K562 (cell line): ENCODE measurements at regions not wholly inside any gene's neighbourhood (a gene's known extent, or its start where the extent isn't known, plus 50 kb on each side); places are given as distances from the start of the nearest gene placed in this dataset.

Experiments used
- ATAC-seq: fragments of 200-7000 bp; cut with Tn5 transposase; 3 replicates; pipeline ENCODE4 v1.9.1; 2020; ENCODE audit warnings: moderate library complexity
- BruUV-seq: library from RNA; stranded (reverse); fragments of 400-500 nt; replicated peaks from 2 replicates; lab custom pipeline; 2021; lab: Mats Ljungman, UMichigan
- CTCF ChIA-PET: fragments of 300-600 bp; formaldehyde crosslinking; extraction: SDS; loops from one replicate; lab custom pipeline; 2021; ENCODE audit warnings: low intra/inter-chr PET ratio; lab: Yijun Ruan, JAX
- POLR2A ChIA-PET: fragments of 300-600, 350-650 bp; sonication (Branson Sonifier 250); formaldehyde crosslinking; extraction: SDS; loops from one replicate; lab custom pipeline; 2021; ENCODE audit warnings: antibody characterized with exemption, inconsistent platforms; lab: Yijun Ruan, JAX
- DNase-seq, 4 experiments: peaks; one replicate each; pipeline versions ENCODE4 v3.0.0 to v3.0.0-alpha.2; 2011 to 2018; ENCODE audit warnings: low spot score in 3 of 4, mixed read lengths in 3 of 4; ENCODE audit errors: extremely low read depth in 1 of 4
- FAIRE-seq: peaks from 2 replicates; lab custom pipeline; 2011; peaks lifted over from hg19 to GRCh38; lab: Jason Lieb, UNC
- H2AFZ ChIP-seq: 2 replicates; pipeline ENCODE4 v1.6.0; 2011; ENCODE audit warnings: low read depth, low read length, control low read depth, inconsistent platforms
- H3K27ac ChIP-seq: fragments of 200-600 bp; 3 replicates; pipeline ENCODE4 v1.8.0; 2011; ENCODE audit warnings: low read depth, mild to moderate bottlenecking, control low read depth, inconsistent platforms, low read length, moderate library complexity, mixed read lengths; ENCODE audit errors: extremely low read depth
- H3K27me3 ChIP-seq, 2 experiments: fragments of 300-600 bp in 1 of 2; 2 replicates in 1 of 2; 3 replicates in 1 of 2; pipeline versions ENCODE4 v1.6.0 to v1.8.0; 2011; ENCODE audit warnings: inconsistent platforms in 2 of 2, low read length in 2 of 2, mild to moderate bottlenecking in 1 of 2, mixed read lengths in 1 of 2, moderate library complexity in 1 of 2; ENCODE audit not compliant: control insufficient read depth in 2 of 2, insufficient read depth in 2 of 2
- H3K36me3 ChIP-seq: fragments of 300-600 bp; 3 replicates; pipeline ENCODE4 v1.8.0; 2011; ENCODE audit warnings: mild to moderate bottlenecking, low read length, inconsistent platforms; ENCODE audit not compliant: control insufficient read depth, insufficient read depth
- H3K4me1 ChIP-seq, 2 experiments: fragments of 200-600 bp in 1 of 2; replicated peaks in 1 of 2; 2 replicates in 1 of 2; 3 replicates in 1 of 2; pipeline versions ENCODE4 v1.5.1 to v1.8.0; 2011; ENCODE audit warnings: inconsistent platforms in 2 of 2, low read length in 2 of 2, mild to moderate bottlenecking in 1 of 2, mixed read lengths in 1 of 2, moderate library complexity in 1 of 2; ENCODE audit not compliant: control insufficient read depth in 2 of 2, insufficient read depth in 2 of 2
- H3K4me2 ChIP-seq: 2 replicates; pipeline ENCODE4 v1.6.1; 2011; ENCODE audit warnings: low read length, control low read depth, inconsistent platforms, mixed read lengths; ENCODE audit not compliant: insufficient read depth
- H3K4me3 ChIP-seq: fragments of 200-600 bp; sonication (generic), shearing (Covaris generic); 2 replicates; pipeline ENCODE4 v1.5.1; 2016; ENCODE audit warnings: control low read depth, inconsistent platforms
- H3K79me2 ChIP-seq: fragments of 200-600 bp; 3 replicates; pipeline ENCODE4 v1.8.0; 2011; ENCODE audit warnings: low read length, inconsistent platforms; ENCODE audit not compliant: control insufficient read depth, insufficient read depth
- H3K9ac ChIP-seq, 2 experiments: 2 replicates each; pipeline versions ENCODE4 v1.6.0 to v1.6.1; 2011; ENCODE audit warnings: low read depth in 2 of 2, low read length in 2 of 2, control low read depth in 1 of 2, inconsistent platforms in 1 of 2, mild to moderate bottlenecking in 1 of 2, mixed read lengths in 1 of 2; ENCODE audit not compliant: insufficient read depth in 1 of 2
- H3K9me1 ChIP-seq: one replicate; pipeline ENCODE4 v1.6.0; 2011; ENCODE audit warnings: inconsistent platforms, mild to moderate bottlenecking, low read length, moderate library complexity; ENCODE audit not compliant: control insufficient read depth, insufficient read depth
- H3K9me3 ChIP-seq: replicated peaks from 2 replicates; pipeline ENCODE4 v1.5.1; 2011; ENCODE audit warnings: low read depth, low read length, inconsistent platforms; ENCODE audit not compliant: control insufficient read depth, insufficient read depth
- H4K20me1 ChIP-seq: replicated peaks from 2 replicates; pipeline ENCODE4 v1.6.1; 2011; ENCODE audit warnings: low read length, inconsistent platforms, mixed read lengths; ENCODE audit not compliant: control insufficient read depth, insufficient read depth
- ARNT ChIP-seq, 2 experiments: fragments of 450-650 bp; IDR thresholded peaks; 2 replicates each; pipeline ENCODE4 v1.6.1; 2016; ENCODE audit warnings: mild to moderate bottlenecking in 1 of 2
- ASH1L ChIP-seq: fragments of 450-650 bp; IDR thresholded peaks from 2 replicates; pipeline ENCODE4 v1.6.1; 2018; ENCODE audit warnings: borderline replicate concordance, mild to moderate bottlenecking, low read depth; ENCODE audit not compliant: partially characterized antibody
- ELF2 ChIP-seq: fragments of 250-450 bp; sonication (Bioruptor Pico); IDR thresholded peaks from 2 replicates; pipeline ENCODE4 v1.5.0; 2021; ENCODE audit warnings: mild to moderate bottlenecking
- ETV1 ChIP-seq: fragments of 450-650 bp; conservative IDR thresholded peaks from 2 replicates; pipeline ENCODE4 v1.6.1; 2016; ENCODE audit warnings: missing genetic modification characterization, control low read depth, low read depth, missing compliant biosample characterization
- FOXK2 ChIP-seq, 2 experiments: fragments of 450-650 bp; IDR thresholded peaks in 1 of 2; conservative IDR thresholded peaks in 1 of 2; 2 replicates each; pipeline ENCODE4 v1.6.1; 2016; ENCODE audit warnings: low read depth in 2 of 2, mild to moderate bottlenecking in 1 of 2
- JUND ChIP-seq, 2 experiments: IDR thresholded peaks; 2 replicates in 1 of 2; 3 replicates in 1 of 2; pipeline ENCODE4 v1.6.1; 2011; ENCODE audit warnings: borderline replicate concordance in 2 of 2, low read depth in 2 of 2, low read length in 2 of 2, improper control_type of control experiment in 1 of 2, missing biosample characterization in 1 of 2, missing genetic modification characterization in 1 of 2, missing genetic modification reagents in 1 of 2
- LEF1 ChIP-seq: fragments of 450-650 bp; IDR thresholded peaks from 2 replicates; pipeline ENCODE4 v1.6.1; 2016; ENCODE audit warnings: mild to moderate bottlenecking
- NR1H2 ChIP-seq: sonication (generic); formaldehyde crosslinking; IDR thresholded peaks from 2 replicates; pipeline ENCODE4 v1.4.0; 2020; ENCODE audit warnings: mild to moderate bottlenecking, missing genetic modification reagents
- PPARD ChIP-seq: fragments of 250-450 bp; sonication (Bioruptor Pico); IDR thresholded peaks from 2 replicates; pipeline ENCODE4 v1.8.0; 2022; ENCODE audit warnings: inconsistent platforms, mild to moderate bottlenecking, moderate library complexity
- PURB ChIP-seq: sonication (generic); formaldehyde crosslinking; IDR thresholded peaks from 2 replicates; pipeline ENCODE4 v1.9.0; 2021; ENCODE audit warnings: low read depth, mild to moderate bottlenecking, missing genetic modification reagents
- SRSF9 ChIP-seq: fragments of 200-400 bp; formaldehyde crosslinking; IDR thresholded peaks from 2 replicates; pipeline ENCODE4 v1.6.1; 2017; ENCODE audit warnings: low read depth, low read length, borderline replicate concordance
- TRIM24 ChIP-seq, 2 experiments: fragments of 450-650 bp; IDR thresholded peaks; 2 replicates each; pipeline ENCODE4 v1.6.1; 2016
- ZBTB5 ChIP-seq: fragments of 450-650 bp; IDR thresholded peaks from 2 replicates; pipeline ENCODE4 v1.6.1; 2017; ENCODE audit warnings: antibody characterized with exemption
- ZNF197 ChIP-seq: fragments of 200-800 bp; sonication (Bioruptor generic); IDR thresholded peaks from 2 replicates; pipeline ENCODE4 v1.6.1; 2016; ENCODE audit warnings: low read depth, missing genetic modification characterization, missing compliant biosample characterization
- ZNF408 ChIP-seq: fragments of 250-450 bp; sonication (Bioruptor Pico); IDR thresholded peaks from 2 replicates; pipeline ENCODE4 v1.4.0; 2020; ENCODE audit warnings: low read depth, mild to moderate bottlenecking, moderate library complexity
- ZNF431 ChIP-seq: sonication (generic); formaldehyde crosslinking; IDR thresholded peaks from 2 replicates; pipeline ENCODE4 v1.8.0; 2022; ENCODE audit warnings: mild to moderate bottlenecking, missing genetic modification reagents
- ZNF586 ChIP-seq: fragments of 450-650 bp; formaldehyde crosslinking; conservative IDR thresholded peaks from 2 replicates; pipeline ENCODE4 v1.4.0; 2020; ENCODE audit warnings: mild to moderate bottlenecking, moderate library complexity
- WGBS: fragments of 100-300 bp; shearing (Covaris generic); methylation state at CpG from one replicate; pipeline ENCODE4 v1.1.6; 2016; ENCODE audit warnings: low coverage, mixed read lengths; ENCODE audit not compliant: insufficient coverage; ENCODE audit errors: missing lambda C conversion rate; 5-methylcytosine and 5-hydroxymethylcytosine counted together
- in situ Hi-C: fragments of 300-500 bp; cut with MboI; formaldehyde crosslinking; loops from 4 replicates; pipeline ENCODE4 v1.15.0; 2018; ENCODE audit warnings: inconsistent platforms, mixed read lengths
- intact Hi-C: fragments of 100-400 bp; cut with micrococcal nuclease; formaldehyde crosslinking; loops from 2 replicates; pipeline ENCODE4 v1.14.2; 2022

DNA sequence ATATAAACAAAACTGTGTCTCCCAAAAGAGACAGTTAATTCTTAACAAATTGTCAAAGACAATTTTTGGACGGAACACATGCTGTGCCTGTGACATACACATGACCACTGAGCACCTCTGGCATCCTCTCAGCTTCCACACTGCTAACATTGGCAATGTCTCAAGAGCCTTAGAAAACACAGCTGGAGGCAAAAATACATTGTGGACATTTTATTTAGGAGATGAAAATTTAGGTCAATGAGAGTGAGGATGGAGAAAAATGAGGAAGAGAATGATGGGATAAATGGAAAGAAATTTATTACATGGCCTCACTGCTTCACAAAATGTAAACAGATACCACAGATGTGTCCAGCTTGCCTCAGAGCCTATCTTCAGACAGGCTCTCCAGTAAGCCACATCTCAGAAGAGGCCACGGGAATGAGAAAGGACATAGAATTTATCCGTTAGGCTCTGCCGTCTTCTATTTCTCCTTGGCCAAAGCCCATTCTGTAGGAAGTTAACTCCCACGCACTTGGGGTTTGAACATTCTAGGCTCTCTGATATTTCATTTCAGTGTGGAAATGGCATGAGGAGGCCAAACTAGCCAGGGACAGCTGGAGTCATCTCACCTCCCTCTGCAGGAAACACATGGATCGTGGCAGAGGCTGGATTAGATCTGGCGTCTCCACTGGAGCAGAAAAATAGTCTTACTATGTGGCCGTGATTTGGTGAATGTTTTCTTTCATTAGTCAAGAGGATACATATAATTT lies 519.4 kb upstream of the DSEL start:
- Histone ChIP-seq H3K9ac (no peak overlapping the region), H3K36me3 (no peaks in the 10 kb centered on the region), H3K4me1 (no peaks in the 10 kb centered on the region), H3K27ac (no peak overlapping the region), H3K9me1 (no peaks in the 10 kb centered on the region), H3K79me2 (no peaks in the 10 kb centered on the region), H3K27me3 (no peaks in the 10 kb centered on the region), H3K9me3 (no peaks in the 10 kb centered on the region), H3K4me3 (no peak overlapping the region), H4K20me1 (no peaks in the 10 kb centered on the region), H3K4me2 (no peak overlapping the region), H2AFZ (no peak overlapping the region)
- BruUV-seq: no TSS peak
- intact Hi-C loops (no loop called here), in situ Hi-C loops (no loop called here)
- TF ChIP-seq ZNF197 (CRISPR knock-in tag) (no peak), ASH1L (no peak), LEF1 (no peak), FOXK2 (conservative IDR thresholded peaks at IDR 0.05 in 1 of 2, IDR thresholded peaks at IDR 0.05 in 1 of 2; ENCODE audit: low read depth in 2 of 2) (no peak), ARNT (IDR thresholded peaks at IDR 0.05) (no peak), ZNF586 (CRISPR knock-in tag) (no peak), PPARD (CRISPR knock-in tag) (no peak), ELF2 (CRISPR knock-in tag) (no peak), ZNF408 (CRISPR knock-in tag) (no peak), PURB (no peak), JUND (IDR thresholded peaks at IDR 0.05; ENCODE audit: borderline replicate concordance, low read depth, low read length) (no peak), JUND (tag; IDR thresholded peaks at IDR 0.05; ENCODE audit: borderline replicate concordance, low read depth, low read length) (no peak), ZNF431 (CRISPR knock-in tag) (no peak), SRSF9 (no peak), TRIM24 (IDR thresholded peaks at IDR 0.05) (no peak), ZBTB5 (no peak), NR1H2 (no peak), ETV1 (tag) (no peak)
- ATAC-seq: no peak
- FAIRE-seq: no peak
- DNase-seq: no peak
- 0% methylated on average over 4 of the region's 8 CpGs for whole genome bisulfite sequencing
- ChIA-PET POLR2A (no interaction called here), CTCF (no interaction called here)
